A549 (cell line): ENCODE measurements at regions not wholly inside any gene's neighbourhood (a gene's known extent, or its start where the extent isn't known, plus 50 kb on each side); places are given as distances from the start of the nearest gene placed in this dataset.

Experiments
- ATAC-seq, 2 experiments: fragments of 200-7000 bp in 1 of 2; fragments of >200 bp in 1 of 2; cut with Nextera tagmentation in 1 of 2; cut with Tn5 transposase in 1 of 2; 3 replicates each; pipeline versions ENCODE4 v1.8.0 to v1.9.1; 2018 to 2020; ENCODE audit warnings: mild to moderate bottlenecking in 1 of 2, moderate library complexity in 1 of 2
- CTCF ChIA-PET: fragments of 300-600 bp; sonication (Branson Sonifier 250); formaldehyde crosslinking; extraction: SDS; loops from one replicate; lab custom pipeline; 2021; ENCODE audit warnings: antibody characterized with exemption, inconsistent platforms; lab: Yijun Ruan, JAX
- POLR2A ChIA-PET: fragments of 350-600 bp; formaldehyde crosslinking; extraction: SDS; loops from one replicate; lab custom pipeline; 2021; ENCODE audit warnings: antibody characterized with exemption, inconsistent platforms; lab: Yijun Ruan, JAX
- DNase-seq, 2 experiments: peaks; one replicate each; pipeline versions ENCODE4 v3.0.0 to v3.0.0-alpha.2; 2011 to 2016; ENCODE audit warnings: low read depth in 1 of 2, low spot score in 1 of 2
- FAIRE-seq: peaks from 2 replicates; lab custom pipeline; 2011; peaks lifted over from hg19 to GRCh38; lab: Jason Lieb, UNC
- H3K27ac ChIP-seq, 2 experiments: fragments of >200 bp; sonication (Bioruptor Twin); formaldehyde crosslinking; 3 replicates each; pipeline ENCODE4 v1.5.1; 2016 to 2017
- H3K4me1 ChIP-seq: fragments of >200 bp; sonication (Bioruptor Twin); formaldehyde crosslinking; 3 replicates; pipeline ENCODE4 v1.6.1; 2016
- H3K4me2 ChIP-seq: fragments of >200 bp; sonication (Bioruptor Twin); formaldehyde crosslinking; 3 replicates; pipeline ENCODE4 v1.6.1; 2016
- H3K4me3 ChIP-seq: fragments of >200 bp; sonication (Bioruptor Twin); formaldehyde crosslinking; 3 replicates; pipeline ENCODE4 v1.5.1; 2016
- H3K9me3 ChIP-seq: fragments of >200 bp; sonication (Bioruptor Twin); formaldehyde crosslinking; 3 replicates; pipeline ENCODE4 v1.6.1; 2016
- CBX2 ChIP-seq: fragments of 200-600 bp; sonication (generic); IDR thresholded peaks from 2 replicates; pipeline ENCODE4 v1.6.1; 2016; ENCODE audit warnings: low read depth, mild to moderate bottlenecking, borderline replicate concordance
- CEBPB ChIP-seq, 2 experiments: fragments of >200 bp in 1 of 2; sonication (Bioruptor Twin) in 1 of 2; formaldehyde crosslinking in 1 of 2; IDR thresholded peaks; 2 replicates each; pipeline ENCODE4 v1.6.1; 2012 to 2016
- CTCF ChIP-seq: fragments of >200 bp; sonication (Bioruptor Twin); formaldehyde crosslinking; IDR thresholded peaks from 3 replicates; pipeline ENCODE4 v1.5.1; 2016
- EHMT2 ChIP-seq: fragments of 200-600 bp; sonication (generic); IDR thresholded peaks from 2 replicates; pipeline ENCODE4 v1.6.1; 2016; ENCODE audit warnings: antibody characterized with exemption, low read depth, mild to moderate bottlenecking, moderate library complexity
- HOXB13 ChIP-seq: fragments of 250-450 bp; sonication (Bioruptor Pico); IDR thresholded peaks from 2 replicates; pipeline ENCODE4 v1.5.0; 2020; ENCODE audit warnings: low read depth, mild to moderate bottlenecking, moderate library complexity
- JUN ChIP-seq, 2 experiments: fragments of >200 bp; sonication (Bioruptor Twin); formaldehyde crosslinking; IDR thresholded peaks; 2 replicates in 1 of 2; 3 replicates in 1 of 2; pipeline ENCODE4 v1.6.1; 2016 to 2017
- JUNB ChIP-seq: fragments of >200 bp; sonication (Bioruptor Twin); formaldehyde crosslinking; IDR thresholded peaks from 2 replicates; pipeline ENCODE4 v1.6.1; 2016
- KDM1A ChIP-seq: fragments of 200-600 bp; sonication (generic); IDR thresholded peaks from 2 replicates; pipeline ENCODE4 v1.6.1; 2016; ENCODE audit warnings: low read depth, mild to moderate bottlenecking
- NFE2L2 ChIP-seq: fragments of 150-350 bp; conservative IDR thresholded peaks from 2 replicates; pipeline ENCODE4 v1.6.1; 2014; ENCODE audit warnings: low read length
- NPAS2 ChIP-seq: fragments of 250-450 bp; sonication (Bioruptor Pico); IDR thresholded peaks from 2 replicates; pipeline ENCODE4 v1.8.0; 2022; ENCODE audit warnings: mild to moderate bottlenecking, moderate library complexity, borderline replicate concordance
- PHF8 ChIP-seq: fragments of 200-600 bp; sonication (generic); IDR thresholded peaks from 2 replicates; pipeline ENCODE4 v1.6.1; 2016; ENCODE audit warnings: low read depth, mild to moderate bottlenecking, antibody characterized with exemption, moderate library complexity, borderline replicate concordance
- RCOR1 ChIP-seq: fragments of 150-350 bp; IDR thresholded peaks from 2 replicates; pipeline ENCODE4 v1.6.1; 2014; ENCODE audit warnings: antibody characterized with exemption, low read length, low read depth
- REST ChIP-seq: fragments of 200-600 bp; sonication (generic); IDR thresholded peaks from 2 replicates; pipeline ENCODE4 v1.6.1; 2016; ENCODE audit warnings: antibody characterized with exemption, mild to moderate bottlenecking, moderate library complexity
- RFX5 ChIP-seq: fragments of 450-650 bp; IDR thresholded peaks from 2 replicates; pipeline ENCODE4 v1.7.1; 2014; ENCODE audit warnings: antibody characterized with exemption, mild to moderate bottlenecking, moderate library complexity
- SREBF2 ChIP-seq: fragments of 450-650 bp; IDR thresholded peaks from 2 replicates; pipeline ENCODE4 v1.6.1; 2014; ENCODE audit warnings: mild to moderate bottlenecking, moderate library complexity
- USF2 ChIP-seq: fragments of 450-650 bp; IDR thresholded peaks from 2 replicates; pipeline ENCODE4 v1.6.1; 2014; ENCODE audit warnings: antibody characterized with exemption
- ZFP36 ChIP-seq: fragments of 450-650 bp; IDR thresholded peaks from 2 replicates; pipeline ENCODE4 v1.6.1; 2014; ENCODE audit warnings: borderline replicate concordance; ENCODE audit not compliant: partially characterized antibody
- WGBS: methylation state at CpG from one replicate; pipeline ENCODE4 v1.1.6; 2017; ENCODE audit errors: missing lambda C conversion rate; 5-methylcytosine and 5-hydroxymethylcytosine counted together
- TF ChIP-seq, protein P1 (sequence below): fragments of >200 bp; sonication (Bioruptor Twin); formaldehyde crosslinking; IDR thresholded peaks from 3 replicates; pipeline ENCODE4 v1.6.1; 2016
- TF ChIP-seq, protein P2 (sequence below): IDR thresholded peaks from 2 replicates; pipeline ENCODE4 v1.6.1; 2012; ENCODE audit warnings: low read depth, borderline replicate concordance
- TF ChIP-seq, protein P3 (sequence below): IDR thresholded peaks from 2 replicates; pipeline ENCODE4 v1.6.1; 2012

GRCh38 chr18:34280000-34280399 is 55.3 kb upstream of the NOL4 start:
- ATAC-seq: no peak
- POLR2A ChIA-PET: no interaction called here

DNA sequence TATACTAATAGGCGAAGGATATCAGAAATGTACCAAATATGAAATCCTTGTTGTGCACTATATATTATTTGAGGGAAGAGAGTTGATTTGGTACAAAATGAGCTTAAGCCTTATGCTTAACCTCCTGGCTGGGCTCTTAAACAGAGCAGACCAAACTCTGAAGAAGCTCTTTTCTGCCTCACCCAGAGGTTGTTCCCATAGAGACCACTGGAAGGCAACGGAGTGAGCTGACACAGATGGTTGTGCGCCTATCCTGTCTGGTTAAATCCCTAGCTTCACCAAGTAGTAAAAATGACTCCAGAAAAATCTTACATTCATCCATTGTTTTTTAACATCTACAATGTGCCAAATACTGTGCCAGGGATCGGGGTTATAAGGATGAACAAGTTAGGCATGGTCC is 55.9 kb upstream of the NOL4 start:
- FAIRE-seq (no peak), DNase-seq (no peak)
- no peak overlapping the region for H3K27ac ChIP-seq
- CTCF ChIA-PET: interaction anchor here (1.2 kb wide), 1 partner anchor 158 kb away, joined by 3 read pairs; no protein-coding TSS in a partner anchor
- TF ChIP-seq PHF8: no peak
- no peak for TF ChIP-seq JUN (IDR thresholded peaks at IDR 0.05)
- TF ChIP-seq, protein P1, sequence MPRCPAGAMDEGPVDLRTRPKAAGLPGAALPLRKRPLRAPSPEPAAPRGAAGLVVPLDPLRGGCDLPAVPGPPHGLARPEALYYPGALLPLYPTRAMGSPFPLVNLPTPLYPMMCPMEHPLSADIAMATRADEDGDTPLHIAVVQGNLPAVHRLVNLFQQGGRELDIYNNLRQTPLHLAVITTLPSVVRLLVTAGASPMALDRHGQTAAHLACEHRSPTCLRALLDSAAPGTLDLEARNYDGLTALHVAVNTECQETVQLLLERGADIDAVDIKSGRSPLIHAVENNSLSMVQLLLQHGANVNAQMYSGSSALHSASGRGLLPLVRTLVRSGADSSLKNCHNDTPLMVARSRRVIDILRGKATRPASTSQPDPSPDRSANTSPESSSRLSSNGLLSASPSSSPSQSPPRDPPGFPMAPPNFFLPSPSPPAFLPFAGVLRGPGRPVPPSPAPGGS: no peak
- no peak for TF ChIP-seq ZFP36
- no peak for TF ChIP-seq CBX2
- TF ChIP-seq CEBPB (IDR thresholded peaks at IDR 0.05): no peak
- TF ChIP-seq RCOR1: no peak
- TF ChIP-seq EHMT2: no peak
- TF ChIP-seq, all 56 proteins: peak for 0
- H3K4me3 ChIP-seq: no peak overlapping the region
- POLR2A ChIA-PET: no interaction called here
- no peak for ATAC-seq
- no peaks in the 10 kb centered on the region for H3K4me1 ChIP-seq
- H3K9me3 ChIP-seq: no peaks in the 10 kb centered on the region
- WGBS: 21% methylated on average over 4 of the region's 4 CpGs
- no peak overlapping the region for H3K4me2 ChIP-seq

More at GRCh38 chr18:34280000-34280399, 55.3 kb upstream of the NOL4 start:
- no peak overlapping the region for H3K4me2 ChIP-seq
- TF ChIP-seq SREBF2 (no peak), HOXB13 (no peak), CTCF (no peak), NFE2L2 (no peak), USF2 (no peak), NPAS2 (CRISPR knock-in tag) (no peak)
- TF ChIP-seq, protein P2, sequence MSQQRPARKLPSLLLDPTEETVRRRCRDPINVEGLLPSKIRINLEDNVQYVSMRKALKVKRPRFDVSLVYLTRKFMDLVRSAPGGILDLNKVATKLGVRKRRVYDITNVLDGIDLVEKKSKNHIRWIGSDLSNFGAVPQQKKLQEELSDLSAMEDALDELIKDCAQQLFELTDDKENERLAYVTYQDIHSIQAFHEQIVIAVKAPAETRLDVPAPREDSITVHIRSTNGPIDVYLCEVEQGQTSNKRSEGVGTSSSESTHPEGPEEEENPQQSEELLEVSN: no peak
- TF ChIP-seq, all 56 proteins: peak for 0
- no peaks in the 10 kb centered on the region for H3K9me3 ChIP-seq
- DNase-seq (no peak), FAIRE-seq (no peak)
- CTCF ChIA-PET: interaction anchor here (1.2 kb wide), 1 partner anchor 157 kb away, joined by 3 read pairs; no protein-coding TSS in a partner anchor
- no peak overlapping the region for H3K4me3 ChIP-seq
- 0% methylated on average over 1 of the region's 1 CpG for WGBS
- H3K4me1 ChIP-seq: no peaks in the 10 kb centered on the region
- no peak overlapping the region for H3K27ac ChIP-seq

DNA sequence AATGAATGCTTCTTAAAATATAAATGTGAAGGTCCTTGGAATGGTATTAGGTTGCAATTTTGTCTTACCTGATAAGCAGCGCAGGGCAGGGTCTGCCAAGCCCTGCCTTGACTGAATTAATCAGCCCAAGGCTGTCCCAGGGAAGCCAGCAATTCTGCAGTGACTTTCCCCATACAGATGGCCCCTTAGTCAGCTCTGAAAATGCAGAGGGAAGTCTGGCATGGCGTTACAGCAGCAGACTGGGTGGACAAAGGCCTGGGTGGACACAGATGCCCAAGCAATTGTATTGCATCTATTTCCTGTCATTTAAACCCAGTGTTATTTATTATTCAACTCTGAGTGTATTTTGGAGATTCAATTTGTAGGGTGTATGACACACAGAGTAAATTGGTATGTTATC is 56.6 kb upstream of the NOL4 start:
- FAIRE-seq: no peak
- TF ChIP-seq JUN (IDR thresholded peaks at IDR 0.05) (no peak), JUNB (no peak), REST (no peak), PHF8 (no peak), CBX2 (no peak), KDM1A (no peak), RFX5 (no peak)
- TF ChIP-seq, protein P3, sequence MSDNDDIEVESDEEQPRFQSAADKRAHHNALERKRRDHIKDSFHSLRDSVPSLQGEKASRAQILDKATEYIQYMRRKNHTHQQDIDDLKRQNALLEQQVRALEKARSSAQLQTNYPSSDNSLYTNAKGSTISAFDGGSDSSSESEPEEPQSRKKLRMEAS: no peak
- WGBS: 0% methylated on average over 2 of the region's 2 CpGs
- ChIA-PET POLR2A (no interaction called here), CTCF (no interaction called here)
- H3K9me3 ChIP-seq: no peaks in the 10 kb centered on the region
- no peaks in the 10 kb centered on the region for H3K4me1 ChIP-seq
- no peak for ATAC-seq
- DNase-seq: no peak
- H3K4me2 ChIP-seq: no peak overlapping the region
- no peak overlapping the region for H3K27ac ChIP-seq
- no peak overlapping the region for H3K4me3 ChIP-seq
